DMS114 treated with DMSO at 0.1 percent for 48 hours (cell line): ENCODE measurements at regions not wholly inside any gene's neighbourhood (a gene's known extent, or its start where the extent isn't known, plus 50 kb on each side); places are given as distances from the start of the nearest gene placed in this dataset.
"Not testable (repeated sequence)": the region's sequence is repeated elsewhere in the genome, so short reads cannot be mapped to it uniquely, and the experiment has no call there.

Source experiments
- DNase-seq: peaks from one replicate; lab custom pipeline; 2025; ENCODE audit not compliant: unreplicated experiment; lab: John Stamatoyannopoulos, UW

DNA sequence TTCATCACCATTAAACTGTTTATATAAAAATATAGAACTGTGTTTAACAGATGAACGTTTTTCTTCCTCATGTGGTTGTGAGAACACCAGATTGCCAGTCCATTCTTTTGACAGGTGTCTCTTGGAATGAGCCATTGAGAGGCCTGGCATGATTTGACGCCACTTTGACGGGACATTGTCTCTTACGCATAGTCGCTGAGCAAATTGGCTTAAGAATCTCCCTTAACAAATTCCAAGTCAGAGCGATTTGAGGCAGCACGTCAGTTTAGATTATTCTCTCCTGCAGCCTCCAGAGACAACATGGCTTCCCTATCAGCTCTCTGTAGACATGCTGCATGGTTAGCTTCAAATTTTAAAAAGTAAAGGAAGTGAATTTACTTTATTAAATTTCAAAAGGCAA, 510.7 kb upstream of the ACO1 start:
- no peak for DNase-seq

DNA sequence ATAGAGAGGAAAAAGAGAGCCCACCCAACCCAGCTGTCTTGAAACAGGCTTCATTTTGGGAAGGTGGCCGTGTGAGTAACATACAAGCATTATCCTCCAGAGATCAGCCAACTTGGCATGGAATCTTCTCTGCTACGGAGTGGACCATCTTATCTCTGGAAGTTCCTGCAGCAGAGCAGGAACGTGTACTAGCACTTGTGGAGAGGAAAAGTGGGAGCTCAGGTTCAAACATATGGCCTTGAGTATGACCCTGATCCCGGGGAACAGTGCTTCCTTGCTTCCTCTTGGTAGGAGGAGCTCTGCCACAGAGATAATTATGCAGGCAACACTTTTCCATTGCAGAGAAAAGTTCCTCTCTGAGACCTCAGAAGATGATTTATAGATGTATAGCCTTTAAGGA, 490.4 kb upstream of the ACO1 start:
- DNase-seq: no peak

DNA sequence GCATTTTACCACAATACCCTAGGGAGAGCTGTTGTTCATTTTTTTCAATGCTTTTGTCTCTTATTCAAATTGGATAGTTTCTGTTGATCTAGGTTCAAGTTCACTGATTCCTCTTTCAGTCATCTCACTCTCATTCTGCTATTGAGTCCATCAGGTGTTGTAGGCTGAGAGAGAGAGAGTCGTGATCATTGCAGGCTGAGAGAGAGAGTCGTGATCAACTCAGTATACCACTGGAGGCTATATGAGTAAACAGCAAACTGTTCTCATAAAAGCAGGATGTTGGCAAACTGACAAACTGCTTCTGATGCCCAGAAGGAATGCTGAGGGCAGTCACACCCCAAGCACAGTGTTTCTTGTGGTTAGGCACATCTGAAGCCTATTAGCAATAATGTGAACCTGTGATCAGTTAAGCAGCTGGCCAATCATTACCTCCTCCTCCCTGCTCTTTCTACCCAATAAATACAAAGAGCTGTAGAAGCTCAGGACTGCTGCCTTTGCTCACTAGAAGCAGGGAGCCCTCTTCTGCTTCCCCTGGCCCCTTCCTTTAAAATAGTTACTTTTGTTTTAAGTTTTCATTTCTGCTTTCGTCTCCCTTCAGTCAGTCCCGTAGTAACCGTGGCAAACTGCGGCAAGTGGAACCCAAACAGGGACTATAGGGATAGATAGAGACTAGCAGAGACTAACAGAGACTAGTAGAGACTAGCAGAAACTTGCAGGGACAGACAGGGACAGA, 476.1 kb upstream of the ACO1 start:
- DNase-seq: no peak

DNA sequence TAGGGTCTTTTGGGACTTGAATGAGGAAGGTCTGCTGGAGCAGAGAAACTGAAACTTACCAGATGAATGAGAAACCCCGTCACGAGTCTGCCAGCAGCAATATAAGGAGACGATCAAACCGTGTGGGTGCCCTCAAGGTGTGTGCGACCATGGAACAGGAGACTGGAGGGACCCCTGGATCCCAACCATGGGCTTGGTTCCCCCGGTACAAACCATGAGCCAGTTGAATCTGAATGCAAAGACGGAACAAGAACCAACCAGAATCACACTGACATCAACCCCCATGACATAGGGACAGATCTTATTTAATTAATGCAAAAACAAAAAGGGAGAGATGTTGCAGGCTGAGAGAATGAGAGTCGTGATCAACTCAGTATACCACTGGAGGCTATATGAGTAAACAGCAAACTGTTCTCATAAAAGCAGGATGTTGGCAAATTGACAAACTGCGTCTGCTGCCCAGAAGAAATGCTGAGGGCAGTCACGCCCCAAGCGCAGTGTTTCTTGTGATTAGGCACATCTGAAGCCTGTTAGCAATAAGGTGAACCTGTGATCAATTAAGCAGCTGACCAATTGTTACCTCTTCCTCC, 475.5 kb upstream of the ACO1 start:
- no peak for DNase-seq

DNA sequence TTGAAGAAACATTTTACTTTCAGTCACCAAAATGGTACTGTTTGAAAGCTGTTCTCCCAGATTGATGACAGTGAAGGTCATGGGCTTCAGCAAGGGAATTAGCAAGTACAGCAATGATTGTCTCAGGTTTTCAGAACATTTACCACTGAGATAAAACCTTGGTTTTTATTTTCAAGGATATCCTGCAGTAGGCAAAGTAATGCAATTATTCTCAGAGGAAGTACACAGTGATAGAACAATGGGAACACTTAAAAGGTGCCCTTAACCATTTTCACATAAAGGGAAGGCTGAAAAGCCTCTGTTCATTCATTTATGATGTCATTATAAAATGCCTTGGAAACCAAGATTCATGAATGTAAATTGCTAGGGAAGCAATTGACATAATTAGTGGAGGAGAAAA, 471.8 kb upstream of the ACO1 start:
- no peak for DNase-seq

DNA sequence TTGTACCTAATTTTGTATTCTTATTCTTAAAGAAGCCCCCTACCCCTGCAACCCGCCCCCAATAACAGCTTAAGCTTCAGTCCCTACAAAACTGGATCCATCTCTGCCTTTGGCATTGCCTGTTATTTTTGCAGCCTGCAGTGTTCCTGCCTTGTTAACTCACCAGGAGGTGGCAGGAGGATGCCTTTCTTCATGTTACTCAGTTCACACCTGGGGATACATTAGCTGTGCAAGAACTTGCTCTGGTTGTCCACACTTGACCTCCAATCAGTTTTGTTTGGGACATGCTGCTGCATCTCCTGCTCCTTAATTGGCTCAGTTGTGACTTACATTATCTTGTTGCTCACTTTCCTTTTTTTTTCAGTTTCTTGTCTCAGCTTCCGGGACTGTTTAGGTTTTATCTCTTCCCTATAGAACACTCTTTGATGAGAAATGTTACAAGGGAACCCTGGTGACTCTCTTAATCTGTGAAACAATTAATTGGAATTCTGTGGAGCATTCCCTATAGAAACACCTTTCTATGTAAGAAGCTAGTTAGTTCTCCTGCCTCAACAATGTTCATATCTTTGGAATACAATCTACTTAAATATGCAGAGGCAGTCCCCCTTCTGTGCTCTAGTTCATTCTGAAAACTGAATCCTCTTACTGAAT, 467.7 kb upstream of the ACO1 start:
- no peak for DNase-seq

DNA sequence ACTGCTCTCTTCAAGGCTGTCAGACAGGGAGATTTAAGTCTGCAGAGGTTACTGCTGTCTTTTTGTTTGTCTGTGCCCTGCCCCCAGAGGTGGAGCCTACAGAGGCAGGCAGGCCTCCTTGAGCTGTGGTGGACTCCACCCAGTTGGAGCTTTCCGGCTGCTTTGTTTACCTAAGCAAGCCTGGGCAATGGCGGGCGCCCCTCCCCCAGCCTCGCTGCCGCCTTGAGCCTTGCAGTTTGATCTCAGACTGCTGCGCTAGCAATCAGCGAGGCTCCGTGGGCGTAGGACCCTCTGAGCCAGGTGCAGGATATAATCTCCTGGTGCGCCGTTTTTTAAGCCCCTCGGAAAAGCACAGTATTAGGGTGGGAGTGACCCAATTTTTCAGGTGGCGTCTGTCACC, 446.7 kb upstream of the ACO1 start:
- not testable (repeated sequence) for DNase-seq

DNA sequence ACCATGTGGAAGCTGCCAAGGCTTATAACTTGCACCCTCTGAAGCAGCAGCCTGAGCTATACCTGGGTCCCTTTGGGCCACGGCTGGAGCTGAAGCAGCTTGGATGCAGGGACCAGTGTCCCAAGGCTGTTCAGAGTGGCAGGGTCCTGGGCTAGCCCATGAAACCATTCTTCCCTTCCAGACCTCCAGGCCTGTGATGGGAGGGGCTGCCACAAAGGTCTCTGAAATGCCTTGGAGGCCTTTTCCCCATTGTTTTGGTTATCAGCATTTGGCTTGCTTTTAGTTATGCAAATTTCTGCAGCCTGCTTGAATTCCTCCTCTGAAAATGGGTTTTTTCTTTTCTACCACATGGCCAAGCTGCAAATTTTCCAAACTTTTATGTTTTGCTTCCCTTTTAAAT, 433.7 kb upstream of the ACO1 start:
- DNase-seq: no peak

DNA sequence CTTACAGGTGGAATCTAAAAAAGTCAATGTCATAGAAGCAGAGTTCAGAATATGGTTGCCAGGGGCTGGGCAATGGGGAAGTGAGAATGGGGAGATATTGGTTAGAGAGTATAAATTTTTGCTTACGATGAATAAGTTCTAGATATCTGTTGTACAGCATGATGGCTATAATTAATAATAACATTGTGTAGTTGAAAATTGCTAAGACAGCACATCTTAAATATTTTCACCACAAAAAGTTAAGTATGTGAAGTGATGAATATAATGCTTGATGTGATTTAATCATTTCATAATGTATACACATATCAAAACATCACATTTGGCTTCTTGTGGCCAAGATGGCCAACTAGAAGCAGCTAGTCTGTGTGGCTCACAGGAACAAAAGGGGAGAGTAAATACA, 425.9 kb upstream of the ACO1 start:
- DNase-seq: no peak

DNA sequence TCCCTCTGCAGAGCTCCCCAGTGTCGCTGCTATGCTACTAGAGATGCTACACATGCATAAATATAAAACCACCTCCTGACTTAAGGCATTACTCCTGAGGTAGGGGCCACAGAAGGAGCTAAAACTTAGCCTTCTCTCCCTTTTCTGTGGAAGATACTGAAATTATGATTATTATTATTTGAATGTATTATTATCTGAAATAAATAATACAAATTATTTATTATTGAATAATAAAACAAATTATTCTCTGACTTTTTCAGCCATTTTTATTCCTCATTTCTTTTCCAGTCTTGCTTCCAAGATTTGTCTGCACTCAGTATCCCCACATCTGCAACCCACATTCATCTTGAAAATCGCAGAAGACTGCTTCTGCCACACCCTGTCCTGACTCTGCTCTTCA, 414.9 kb upstream of the ACO1 start:
- no peak for DNase-seq

DNA sequence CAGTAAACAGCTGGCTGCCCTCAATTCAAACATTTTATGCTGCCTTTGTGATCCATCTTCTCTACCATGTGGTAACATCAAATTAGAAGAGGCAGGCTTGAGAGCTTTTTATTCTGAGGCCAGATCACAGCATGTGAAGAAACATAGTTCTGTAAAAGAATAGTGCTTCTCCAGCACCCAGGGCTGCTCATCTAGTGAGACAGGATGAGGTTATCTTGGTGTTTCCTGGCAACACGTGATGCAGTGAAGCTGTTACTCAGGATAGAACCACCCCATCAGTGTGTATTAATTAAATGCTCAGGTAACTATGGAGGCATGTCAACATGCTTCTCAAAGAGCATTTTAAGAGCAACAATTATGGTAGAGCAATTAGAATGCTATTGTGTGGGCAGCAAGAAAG, 400.5 kb upstream of the ACO1 start:
- DNase-seq: no peak

DNA sequence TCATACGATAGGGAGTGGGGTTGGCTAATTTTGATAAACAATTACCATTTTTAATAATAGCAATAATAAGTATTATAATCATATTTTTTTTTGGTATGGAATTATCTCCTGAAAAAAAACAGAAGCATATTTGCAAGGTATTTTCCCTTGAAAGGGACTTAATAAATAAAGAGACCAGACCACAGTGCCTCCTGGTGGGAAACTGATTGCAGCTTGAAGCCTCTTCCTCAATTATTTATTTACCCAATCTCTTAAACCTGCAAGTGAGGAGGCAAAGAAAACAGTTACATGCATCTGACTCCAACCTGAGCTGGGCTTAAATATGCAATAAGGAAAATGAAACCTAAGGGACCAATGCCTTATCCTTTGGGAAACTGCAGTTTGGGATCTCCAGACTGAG, 388.1 kb upstream of the ACO1 start:
- no peak for DNase-seq

DNA sequence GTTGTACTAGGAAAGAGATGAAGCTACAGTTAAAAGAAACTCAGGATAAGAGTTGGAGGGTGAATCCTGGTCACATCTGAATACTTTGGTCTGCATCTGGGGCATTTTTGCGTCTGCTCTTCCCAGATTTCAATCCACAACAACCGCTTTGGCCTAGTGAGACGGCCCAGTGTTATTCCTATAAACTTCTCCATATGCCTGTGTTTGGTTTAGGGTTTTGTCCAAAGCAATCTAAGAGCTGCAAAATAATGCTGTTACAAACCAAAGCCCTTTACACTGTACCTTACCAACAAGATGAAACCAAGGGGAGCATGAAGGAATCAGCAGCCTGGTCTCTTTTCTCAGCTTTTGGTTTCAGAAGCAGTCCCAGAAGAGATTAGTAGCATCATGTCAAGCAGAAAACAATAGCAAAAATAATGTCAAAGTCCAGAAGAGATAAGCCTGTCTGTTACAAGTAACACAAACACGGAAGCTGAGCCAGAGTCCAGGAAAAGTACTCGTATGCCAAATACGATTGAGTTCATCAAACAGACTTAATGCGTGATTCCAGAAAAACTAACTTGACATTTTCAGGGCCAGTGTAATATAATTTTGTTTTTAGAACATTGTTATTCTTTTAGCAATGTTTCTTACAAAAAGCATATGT, 379.9 kb upstream of the ACO1 start:
- no peak for DNase-seq

DNA sequence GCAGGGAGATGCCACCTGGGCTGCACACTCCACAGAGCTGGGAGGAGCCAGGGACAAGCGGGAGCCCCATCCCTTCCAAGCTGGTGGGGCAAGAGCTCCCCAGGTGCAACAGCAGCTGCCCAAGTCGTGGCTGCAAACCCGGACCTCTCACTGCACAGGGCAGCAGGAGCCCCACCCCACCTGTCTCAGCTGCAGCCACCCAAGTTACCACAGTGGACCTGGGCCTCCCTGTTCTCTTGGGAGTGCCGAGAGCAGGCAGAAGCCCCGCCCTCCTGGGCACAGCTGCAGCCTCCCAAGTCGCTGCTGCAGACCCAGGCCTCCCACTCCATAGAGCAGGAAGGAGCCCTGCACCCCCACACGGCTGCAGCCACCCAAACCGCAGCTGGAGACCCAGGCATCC, 374.1 kb upstream of the ACO1 start:
- DNase-seq: no peak

DNA sequence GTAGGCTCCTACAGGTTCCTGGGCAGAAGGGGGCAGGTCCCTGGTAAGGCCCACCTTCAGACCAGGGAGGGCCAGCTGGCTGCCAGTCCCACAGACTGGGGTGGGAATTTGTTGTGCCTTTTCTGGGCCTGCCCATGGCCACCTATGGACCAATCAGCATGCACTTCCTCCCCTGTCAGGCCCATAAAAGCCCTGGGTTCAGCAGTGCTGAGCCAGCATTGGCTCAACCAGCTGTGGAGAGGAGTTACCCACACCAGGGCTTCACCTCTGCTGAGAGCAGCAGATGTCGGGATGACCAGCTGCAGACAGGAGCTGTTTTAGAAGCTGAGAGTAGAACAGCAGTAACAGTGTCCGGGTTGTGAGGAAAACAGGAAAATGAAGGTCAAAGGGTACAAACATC, 373.4 kb upstream of the ACO1 start:
- no peak for DNase-seq

DNA sequence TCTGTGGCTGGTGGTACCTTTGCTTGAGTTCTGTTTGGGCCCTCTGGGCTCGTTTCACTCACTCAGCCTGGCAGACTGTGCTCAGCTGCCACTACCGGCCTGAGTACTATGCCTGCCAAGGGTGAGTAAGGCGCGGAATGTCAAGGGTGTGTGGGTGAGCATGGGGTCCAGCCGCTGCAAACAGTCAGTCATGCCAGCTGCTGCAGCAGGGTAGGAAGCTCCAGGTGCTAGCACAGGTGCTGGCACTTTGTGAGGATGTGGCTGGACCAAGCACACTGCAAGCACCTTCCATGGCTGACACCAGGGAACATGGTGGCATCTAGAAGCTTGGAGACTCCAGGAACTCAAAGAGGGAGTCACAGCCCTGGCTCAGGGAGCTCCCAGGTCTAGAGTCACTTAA, 368.6 kb upstream of the ACO1 start:
- DNase-seq: no peak

DNA sequence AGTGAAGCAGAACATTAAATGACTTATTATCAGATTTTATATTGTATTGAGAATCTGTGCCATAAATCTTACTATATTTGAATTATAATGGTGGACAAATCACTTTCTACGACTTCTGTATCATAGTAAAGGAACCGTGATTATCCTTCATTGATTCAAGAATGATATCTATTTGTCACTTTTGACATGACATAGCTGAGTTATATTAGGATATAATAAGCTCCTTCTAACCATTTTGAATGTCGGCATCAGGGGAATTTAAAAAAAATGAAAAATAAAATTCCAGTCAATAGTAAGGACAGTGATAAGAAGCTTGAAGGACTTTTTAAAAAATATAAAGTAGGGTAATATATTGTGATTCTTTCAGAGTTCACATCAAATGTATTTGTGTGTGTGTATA, 338.9 kb upstream of the ACO1 start:
- no peak for DNase-seq

DNA sequence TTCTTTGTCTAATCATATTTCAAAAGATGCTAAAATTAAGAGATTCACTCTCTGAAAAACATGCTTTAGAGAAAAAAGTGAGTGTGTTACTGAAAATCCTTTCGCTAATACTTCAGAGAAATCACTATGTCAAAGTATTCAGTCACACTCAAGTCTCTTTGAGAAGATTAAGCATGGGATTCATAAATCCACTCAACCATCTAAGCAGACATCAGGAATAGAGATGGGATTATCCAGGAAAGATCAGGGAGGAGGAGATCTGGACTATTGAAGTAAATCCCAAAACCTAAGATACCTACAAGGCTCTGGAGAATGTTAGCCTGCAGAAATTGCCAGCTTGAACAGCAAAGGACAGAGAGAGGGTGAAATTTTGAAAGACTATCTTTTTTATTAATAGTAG, 317.2 kb upstream of the ACO1 start:
- DNase-seq: no peak

DNA sequence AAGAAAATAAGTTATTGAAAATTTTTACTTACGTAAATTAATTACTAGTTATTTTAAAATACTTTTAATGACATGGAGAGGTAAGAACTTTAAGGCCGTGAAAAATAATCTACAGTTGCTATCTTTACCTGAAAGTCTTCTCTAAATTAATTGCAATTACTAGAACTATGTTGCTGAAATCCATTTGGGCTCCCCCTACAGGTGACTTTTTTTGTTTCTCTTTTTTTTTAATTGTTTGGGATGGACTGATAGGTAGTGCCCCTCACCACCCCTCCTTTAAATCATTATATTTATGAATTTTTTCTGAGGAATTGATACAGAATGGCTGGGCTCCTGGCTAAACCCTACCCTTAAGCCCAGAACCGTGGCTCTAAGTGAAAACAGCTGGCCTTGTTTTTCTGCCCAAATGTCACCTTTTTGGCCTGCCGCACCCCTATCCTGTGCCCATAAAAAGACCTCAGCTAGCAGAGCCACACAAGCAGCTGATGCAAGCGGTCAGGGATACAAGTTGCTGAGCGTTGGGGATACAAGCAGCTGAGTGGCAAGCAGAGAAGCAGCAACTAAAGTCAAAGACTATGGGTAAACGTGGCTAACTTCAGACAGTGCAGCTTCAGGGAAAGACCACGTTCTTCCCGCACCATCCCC, 315.2 kb upstream of the ACO1 start:
- no peak for DNase-seq

DNA sequence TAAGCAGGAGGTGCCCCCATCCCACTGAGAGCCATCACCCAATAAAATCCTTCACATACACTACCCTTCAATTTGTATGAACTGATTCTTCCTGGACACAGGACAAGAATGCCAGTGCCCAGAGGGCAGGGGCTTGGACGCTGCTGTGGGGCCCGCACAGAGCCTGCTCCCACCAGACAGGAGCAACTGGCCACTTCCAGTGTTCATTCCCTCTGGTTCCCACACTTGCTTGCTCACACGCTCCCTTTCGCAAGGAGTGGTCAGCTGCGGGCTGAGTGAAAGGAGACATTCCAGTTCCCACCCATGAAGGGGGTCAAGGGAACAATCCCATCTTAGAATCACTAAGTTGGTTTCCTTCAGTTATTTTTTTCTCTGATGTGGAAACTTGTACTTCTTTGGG, 314.5 kb upstream of the ACO1 start:
- no peak for DNase-seq

DNA sequence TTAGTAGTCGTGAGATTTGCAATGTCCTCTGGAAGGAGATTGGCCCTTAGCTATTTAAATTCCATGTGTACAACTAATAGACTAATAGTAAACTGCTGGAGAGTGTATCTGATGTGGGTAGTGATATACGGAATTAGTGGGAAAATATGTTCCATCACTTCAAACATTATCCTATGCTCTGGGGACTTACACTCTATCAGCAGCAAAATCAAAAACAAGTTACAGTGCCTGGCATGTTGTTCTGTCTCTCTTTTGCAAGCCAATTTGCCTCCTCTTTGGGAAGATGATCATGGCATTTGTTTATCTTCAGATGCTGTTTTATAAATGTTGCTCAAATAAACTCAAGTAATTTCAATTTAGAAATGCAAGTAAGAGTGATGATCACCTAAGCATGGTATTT, 311.9 kb upstream of the ACO1 start:
- DNase-seq: no peak

DNA sequence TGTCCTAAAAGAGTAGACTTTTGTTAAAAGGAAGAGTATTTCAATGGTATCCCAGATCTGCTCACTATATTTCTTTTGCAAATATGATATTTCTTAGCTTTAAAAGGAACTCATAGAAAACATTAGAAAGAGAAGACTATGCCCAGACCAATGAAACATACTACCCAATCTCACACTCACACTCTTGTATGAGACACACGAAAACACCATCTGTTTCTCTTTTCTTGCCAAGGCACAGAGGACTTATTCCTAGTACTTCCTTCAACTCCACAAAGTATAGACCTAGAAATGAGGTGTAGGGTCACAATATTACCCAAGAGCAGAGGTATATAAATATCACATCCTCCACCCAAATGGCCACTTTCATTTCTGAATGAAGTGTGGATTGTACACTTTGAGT, 292.4 kb upstream of the ACO1 start:
- no peak for DNase-seq
